HG03442 (cell line): ENCODE measurements at regions not wholly inside any gene's neighbourhood (a gene's known extent, or its start where the extent isn't known, plus 50 kb on each side); places are given as distances from the start of the nearest gene placed in this dataset.
"Not testable (repeated sequence)": the region's sequence is repeated elsewhere in the genome, so short reads cannot be mapped to it uniquely, and the experiment has no call there.

Experiments
- ATAC-seq: cut with Tn5 transposase; IDR thresholded peaks from one replicate; pipeline ENCODE4 v1.9.1; 2021; ENCODE audit warnings: mild to moderate bottlenecking, moderate library complexity; ENCODE audit not compliant: unreplicated experiment

- ATAC-seq: no peak
These were observed 555.2 kb upstream of the EPHA5 start for GRCh38 chr4:66225539-66225938.

GRCh38 chr4:66223068-66223703 lies 552.9 kb upstream of the EPHA5 start:
- ATAC-seq: no peak

- no peak for ATAC-seq
These were observed 549.1 kb upstream of the EPHA5 start for GRCh38 chr4:66219401-66219800.

- no peak for ATAC-seq
These were observed 546.0 kb upstream of the EPHA5 start for GRCh38 chr4:66216252-66216651.

GRCh38 chr4:66212489-66212888 lies 542.2 kb upstream of the EPHA5 start:
- no peak for ATAC-seq

GRCh38 chr4:66204534-66205247 lies 534.4 kb upstream of the EPHA5 start:
- ATAC-seq: no peak

GRCh38 chr4:66202870-66203269 lies 532.6 kb upstream of the EPHA5 start:
- ATAC-seq: no peak

GRCh38 chr4:66197451-66197850 lies 527.2 kb upstream of the EPHA5 start:
- no peak for ATAC-seq

- ATAC-seq: no peak
These were observed 523.2 kb upstream of the EPHA5 start for GRCh38 chr4:66193487-66193886.

- ATAC-seq: no peak
These were observed 517.0 kb upstream of the EPHA5 start for GRCh38 chr4:66187175-66187720.

GRCh38 chr4:66186095-66186494 lies 515.8 kb upstream of the EPHA5 start:
- ATAC-seq: no peak

GRCh38 chr4:66182636-66183035 lies 512.3 kb upstream of the EPHA5 start:
- no peak for ATAC-seq

GRCh38 chr4:66178906-66179305 lies 508.6 kb upstream of the EPHA5 start:
- no peak for ATAC-seq

- no peak for ATAC-seq
These were observed 499.1 kb upstream of the EPHA5 start for GRCh38 chr4:66169341-66169740.

GRCh38 chr4:66164869-66165268 lies 494.6 kb upstream of the EPHA5 start:
- ATAC-seq: no peak

GRCh38 chr4:66160606-66161005 lies 490.3 kb upstream of the EPHA5 start:
- no peak for ATAC-seq

GRCh38 chr4:66157594-66157993 lies 487.3 kb upstream of the EPHA5 start:
- no peak for ATAC-seq

GRCh38 chr4:66130042-66130441 lies 459.8 kb upstream of the EPHA5 start:
- ATAC-seq: no peak

GRCh38 chr4:66123831-66124413 lies 453.6 kb upstream of the EPHA5 start:
- ATAC-seq: no peak

- ATAC-seq: no peak
These were observed 452.9 kb upstream of the EPHA5 start for GRCh38 chr4:66123190-66123589.

- not testable (repeated sequence) for ATAC-seq
These were observed 444.9 kb upstream of the EPHA5 start for GRCh38 chr4:66115231-66115630.

GRCh38 chr4:66108898-66109297 lies 438.6 kb upstream of the EPHA5 start:
- no peak for ATAC-seq
